GM23338 (cell line): ENCODE measurements at regions not wholly inside any gene's neighbourhood (a gene's known extent, or its start where the extent isn't known, plus 50 kb on each side); places are given as distances from the start of the nearest gene placed in this dataset.

Experiments used
- ATAC-seq: fragments of 200-7000 bp; cut with Tn5 transposase; 3 replicates; pipeline ENCODE4 v1.9.1; 2020
- DNase-seq: peaks from one replicate; pipeline ENCODE4 v3.0.0-alpha.2; 2015; ENCODE audit warnings: low spot score
- H2AFZ ChIP-seq: fragments of 200-600 bp; sonication (generic); 2 replicates; pipeline ENCODE4 v1.8.0; 2016; ENCODE audit warnings: antibody characterized with exemption, mild to moderate bottlenecking, moderate library complexity
- H3F3A ChIP-seq: fragments of 200-600 bp; sonication (generic); replicated peaks from 2 replicates; pipeline ENCODE4 v1.8.0; 2017; ENCODE audit warnings: antibody characterized with exemption, mixed run types, low read depth
- H3K27ac ChIP-seq: fragments of 200-600 bp; sonication (generic); 2 replicates; pipeline ENCODE4 v1.6.1; 2016; ENCODE audit warnings: low read depth
- H3K27me3 ChIP-seq: fragments of 200-600 bp; sonication (generic); 2 replicates; pipeline ENCODE4 v1.8.0; 2016; ENCODE audit warnings: mild to moderate bottlenecking, mixed run types, moderate library complexity; ENCODE audit not compliant: insufficient read depth
- H3K36me3 ChIP-seq: fragments of 200-600 bp; sonication (generic); 2 replicates; pipeline ENCODE4 v1.8.0; 2016; ENCODE audit warnings: mild to moderate bottlenecking; ENCODE audit not compliant: insufficient read depth
- H3K4me1 ChIP-seq: fragments of 200-600 bp; sonication (generic); 2 replicates; pipeline ENCODE4 v1.8.0; 2016; ENCODE audit warnings: mild to moderate bottlenecking, moderate library complexity; ENCODE audit not compliant: insufficient read depth
- H3K4me2 ChIP-seq: fragments of 200-600 bp; sonication (generic); 2 replicates; pipeline ENCODE4 v1.7.1; 2017; ENCODE audit warnings: mixed run types
- H3K4me3 ChIP-seq: fragments of 200-600 bp; sonication (generic); 2 replicates; pipeline ENCODE4 v1.6.1; 2016; ENCODE audit warnings: mixed run types
- H3K79me2 ChIP-seq: fragments of 200-600 bp; sonication (generic); replicated peaks from 2 replicates; pipeline ENCODE4 v1.8.0; 2017; ENCODE audit warnings: mild to moderate bottlenecking; ENCODE audit not compliant: insufficient read depth
- H3K9me2 ChIP-seq: fragments of 200-600 bp; sonication (generic); 2 replicates; pipeline ENCODE4 v1.8.0; 2017; ENCODE audit not compliant: insufficient read depth
- H4K20me1 ChIP-seq: fragments of 200-600 bp; sonication (generic); replicated peaks from 2 replicates; pipeline ENCODE4 v1.8.0; 2017; ENCODE audit warnings: mild to moderate bottlenecking; ENCODE audit not compliant: insufficient read depth
- H3K27ac Mint-ChIP-seq: 2 replicates; pipeline ENCODE4 v1.8.0; 2020; ENCODE audit warnings: inconsistent platforms, mild to moderate bottlenecking, moderate library complexity, mixed read lengths
- H3K27me3 Mint-ChIP-seq: 3 replicates; pipeline ENCODE4 v1.8.0; 2022; ENCODE audit warnings: low read depth, mild to moderate bottlenecking, moderate library complexity, mixed read lengths, inconsistent platforms; ENCODE audit not compliant: insufficient read depth, poor library complexity
- H3K36me3 Mint-ChIP-seq: 3 replicates; pipeline ENCODE4 v1.8.0; 2021; ENCODE audit warnings: low read depth, mild to moderate bottlenecking, inconsistent platforms, moderate library complexity, mixed read lengths
- H3K4me1 Mint-ChIP-seq: 3 replicates; pipeline ENCODE4 v1.8.0; 2020; ENCODE audit warnings: mild to moderate bottlenecking, inconsistent platforms, mixed read lengths
- H3K4me3 Mint-ChIP-seq: 3 replicates; pipeline ENCODE4 v1.8.0; 2021; ENCODE audit warnings: moderate library complexity, mild to moderate bottlenecking, inconsistent platforms, mixed read lengths
- H3K9me3 Mint-ChIP-seq: 3 replicates; pipeline ENCODE4 v1.8.0; 2020; ENCODE audit warnings: moderate library complexity, mild to moderate bottlenecking, inconsistent platforms, mixed read lengths
- REST ChIP-seq: IDR thresholded peaks from one replicate; pipeline ENCODE4 v1.6.1; 2018; ENCODE audit warnings: antibody characterized with exemption; ENCODE audit not compliant: unreplicated experiment
- ZNF462 ChIP-seq: fragments of 250-450 bp; sonication (Bioruptor Pico); IDR thresholded peaks from 2 replicates; pipeline ENCODE4 v1.5.0; 2020; ENCODE audit warnings: mild to moderate bottlenecking, moderate library complexity

GRCh38 chr3:124435467-124435866 is 294.8 kb upstream of the UMPS start:
- peaks cover 3% of the 10 kb centered on the region for H3K27me3 Mint-ChIP-seq

More at GRCh38 chr3:124435467-124435866, 294.8 kb upstream of the UMPS start:
- Histone ChIP-seq H3K4me3 (no peak overlapping the region), H3F3A (no peaks in the 10 kb centered on the region), H3K27me3 (no peaks in the 10 kb centered on the region), H3K27ac (no peak overlapping the region), H3K4me2 (no peak overlapping the region), H2AFZ (no peak overlapping the region), H3K79me2 (no peaks in the 10 kb centered on the region), H3K9me2 (peaks cover 14% of the 10 kb centered on the region), H4K20me1 (no peaks in the 10 kb centered on the region), H3K36me3 (no peaks in the 10 kb centered on the region), H3K4me1 (peaks cover 13% of the 10 kb centered on the region; the same call in 1 of the 2 replicates)
- DNase-seq = no peak
- H3K4me1 Mint-ChIP-seq = peaks cover 14% of the 10 kb centered on the region
- no peaks in the 10 kb centered on the region for H3K9me3 Mint-ChIP-seq
- no peak overlapping the region for H3K27ac Mint-ChIP-seq
- no peak for ATAC-seq
- TF ChIP-seq REST = no peak
- TF ChIP-seq ZNF462 = no peak
- 0 out of 3 replicates have a peak, but pooled peaks cover 4% of the 10 kb centered on the region for H3K36me3 Mint-ChIP-seq
- no peak overlapping the region for H3K4me3 Mint-ChIP-seq
